Parathyroid adenoma (tissue), 2 donors: ENCODE measurements at regions not wholly inside any gene's neighbourhood (a gene's known extent, or its start where the extent isn't known, plus 50 kb on each side); places are given as distances from the start of the nearest gene placed in this dataset.

ENCODE experiments used
- H2AFZ ChIP-seq: fragments of 300-600 bp; sonication (generic); one replicate; pipeline ENCODE4 v1.7.0; 2017; ENCODE audit warnings: antibody characterized with exemption, mild to moderate bottlenecking
- H3K27ac ChIP-seq: fragments of 300-600 bp; sonication (generic); one replicate; pipeline ENCODE4 v1.7.0; 2017
- H3K27me3 ChIP-seq: fragments of 300-600 bp; sonication (generic); one replicate; pipeline ENCODE4 v1.7.0; 2017; ENCODE audit warnings: low read length; ENCODE audit not compliant: control insufficient read depth, insufficient read depth
- H3K36me3 ChIP-seq: fragments of 300-600 bp; sonication (generic); one replicate; pipeline ENCODE4 v1.7.0; 2017; ENCODE audit warnings: low read length; ENCODE audit not compliant: control insufficient read depth, insufficient read depth
- H3K4me1 ChIP-seq: fragments of 300-600 bp; sonication (generic); one replicate; pipeline ENCODE4 v1.7.0; 2017; ENCODE audit warnings: control low read depth
- H3K4me2 ChIP-seq: fragments of 300-600 bp; sonication (generic); one replicate; pipeline ENCODE4 v1.7.0; 2017; ENCODE audit warnings: low read length
- H3K4me3 ChIP-seq: fragments of 300-600 bp; sonication (generic); one replicate; pipeline ENCODE4 v1.7.0; 2017; ENCODE audit warnings: low read depth, low read length
- H3K79me2 ChIP-seq: fragments of 300-600 bp; sonication (generic); one replicate; pipeline ENCODE4 v1.7.0; 2017; ENCODE audit warnings: control low read depth
- H3K9ac ChIP-seq: fragments of 300-600 bp; sonication (generic); one replicate; pipeline ENCODE4 v1.7.0; 2017; ENCODE audit warnings: mild to moderate bottlenecking
- H3K9me3 ChIP-seq: fragments of 300-600 bp; sonication (generic); one replicate; pipeline ENCODE4 v1.7.0; 2017; ENCODE audit warnings: low read length; ENCODE audit not compliant: control insufficient read depth
- CTCF ChIP-seq: fragments of 300-600 bp; sonication (generic); IDR thresholded peaks from one replicate; pipeline ENCODE4 v1.7.0; 2017; ENCODE audit warnings: antibody characterized with exemption, mild to moderate bottlenecking
- donor health status: primary hyperparathyroidism.

DNA sequence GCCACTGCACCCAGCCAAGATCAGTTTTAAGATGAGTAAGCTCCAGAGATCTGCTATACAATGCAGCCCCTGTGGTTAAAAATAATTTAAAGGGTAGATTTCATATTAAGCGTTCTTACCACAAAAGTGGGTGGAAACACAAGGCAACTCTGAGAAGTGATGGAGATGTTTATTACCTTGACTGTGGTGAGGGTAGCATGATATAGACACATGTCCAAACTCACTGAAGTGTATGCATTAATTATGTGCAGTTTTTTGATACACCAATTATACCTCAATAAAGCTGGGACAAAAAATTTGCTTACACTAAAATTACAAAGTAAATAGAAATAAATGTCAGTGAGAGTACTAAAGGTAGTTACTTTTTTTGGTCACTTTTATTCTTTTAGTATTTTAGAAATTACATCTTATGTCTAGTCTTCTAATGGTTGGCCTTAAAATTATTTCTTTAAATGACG lies 696.5 kb downstream of the UQCRFS1 start:
- Histone ChIP-seq H3K4me1 (no peaks in the 10 kb centered on the region), H3K27ac (no peak overlapping the region), H2AFZ (no peak overlapping the region), H3K4me3 (no peak overlapping the region), H3K9ac (no peak overlapping the region), H3K27me3 (no peaks in the 10 kb centered on the region), H3K36me3 (no peaks in the 10 kb centered on the region), H3K79me2 (no peaks in the 10 kb centered on the region), H3K4me2 (no peak overlapping the region), H3K9me3 (no peaks in the 10 kb centered on the region)
- TF ChIP-seq CTCF = no peak

DNA sequence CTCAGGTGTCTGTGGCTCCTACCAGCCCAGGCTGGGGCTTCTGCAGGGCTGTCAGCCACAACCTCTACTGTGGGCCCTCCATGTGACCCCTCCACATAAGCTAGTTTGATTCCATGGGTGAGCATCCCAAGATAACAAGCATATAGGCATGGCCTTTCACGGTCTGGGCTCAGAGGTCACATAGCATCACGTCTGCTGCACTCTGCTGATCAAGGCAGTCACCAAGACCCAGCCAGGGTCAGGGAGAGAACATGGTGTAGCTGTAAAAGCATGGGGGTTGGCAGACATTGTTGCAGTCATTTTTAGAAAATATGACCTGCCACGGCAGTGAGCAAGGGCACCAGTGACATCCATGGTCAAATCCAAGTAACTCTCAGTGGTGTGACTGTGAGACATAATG lies 698.8 kb downstream of the UQCRFS1 start:
- H3K4me1 ChIP-seq = no peaks in the 10 kb centered on the region
- H3K4me3 ChIP-seq = no peak overlapping the region
- H3K79me2 ChIP-seq = no peaks in the 10 kb centered on the region
- no peaks in the 10 kb centered on the region for H3K9me3 ChIP-seq
- no peak overlapping the region for H2AFZ ChIP-seq
- H3K4me2 ChIP-seq = no peak overlapping the region
- no peak for TF ChIP-seq CTCF
- no peak overlapping the region for H3K9ac ChIP-seq
- H3K27me3 ChIP-seq = no peaks in the 10 kb centered on the region
- H3K27ac ChIP-seq = no peak overlapping the region
- H3K36me3 ChIP-seq = no peaks in the 10 kb centered on the region

DNA sequence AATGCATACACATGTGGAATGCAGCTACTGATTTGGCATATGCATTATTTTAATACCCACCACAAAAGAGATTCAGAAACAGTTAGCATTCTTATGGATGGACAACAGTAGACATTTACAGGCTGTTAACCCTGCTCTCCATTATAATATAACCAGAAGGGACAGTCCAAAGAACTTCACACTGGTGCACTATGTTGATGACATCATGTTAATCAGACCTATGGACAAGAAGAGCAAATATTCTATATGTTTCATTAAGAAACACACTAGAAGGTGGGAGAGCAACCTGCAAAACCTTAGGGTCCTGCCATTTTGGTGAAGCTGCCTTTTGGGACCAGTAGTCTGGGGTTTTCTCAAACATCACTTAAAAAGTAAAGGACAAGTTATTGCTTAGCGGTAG lies 701.3 kb downstream of the UQCRFS1 start:
- H2AFZ ChIP-seq = no peak overlapping the region

DNA sequence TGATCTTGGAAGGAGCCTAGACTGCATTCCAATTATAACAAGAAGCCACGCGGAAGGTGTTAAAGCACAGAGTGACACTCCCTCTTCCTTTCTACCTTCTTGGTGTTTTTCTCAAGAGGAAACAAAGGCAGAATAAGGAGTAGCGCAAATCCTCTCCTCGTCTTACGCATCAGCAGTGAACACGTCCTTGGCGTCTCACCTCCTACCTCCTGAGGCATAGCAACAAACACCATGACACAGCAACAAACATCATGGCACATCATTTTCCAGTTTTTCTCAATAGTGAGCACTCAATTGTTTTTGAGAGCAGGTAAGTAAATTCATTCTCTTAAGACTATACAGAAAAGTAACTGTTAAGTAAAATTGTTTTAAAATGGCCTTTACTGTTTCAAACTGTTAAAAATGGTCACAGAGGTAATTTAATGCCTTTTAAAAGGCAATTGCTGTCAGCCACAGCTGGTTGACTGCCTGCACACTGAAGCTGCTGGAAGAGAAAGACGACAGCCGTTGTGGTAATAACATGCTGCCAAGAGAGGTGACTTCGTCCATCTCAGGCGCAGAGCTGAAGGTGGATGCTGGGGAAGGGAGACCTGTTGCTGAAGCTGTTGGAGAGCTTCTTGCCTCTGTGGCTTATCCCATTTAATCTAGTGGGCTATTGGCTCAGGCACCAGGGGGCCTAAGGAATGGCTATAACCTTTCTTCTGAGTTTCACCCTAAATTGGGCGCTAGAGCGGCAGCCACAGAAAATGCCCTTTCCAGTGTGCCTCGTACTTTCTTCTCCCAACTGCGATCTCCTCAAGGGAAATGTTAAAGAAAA lies 703.7 kb downstream of the UQCRFS1 start:
- no peaks in the 10 kb centered on the region for H3K36me3 ChIP-seq
- H2AFZ ChIP-seq = no peak overlapping the region
- no peaks in the 10 kb centered on the region for H3K4me1 ChIP-seq
- H3K79me2 ChIP-seq = no peaks in the 10 kb centered on the region
- no peak overlapping the region for H3K27ac ChIP-seq
- H3K27me3 ChIP-seq = no peaks in the 10 kb centered on the region
- no peak overlapping the region for H3K4me2 ChIP-seq
- no peak overlapping the region for H3K9ac ChIP-seq
- TF ChIP-seq CTCF = no peak
- no peak overlapping the region for H3K4me3 ChIP-seq
- H3K9me3 ChIP-seq = no peaks in the 10 kb centered on the region

More for the DNA sequence above, 701.3 kb downstream of the UQCRFS1 start:
- H3K79me2 ChIP-seq = no peaks in the 10 kb centered on the region
- H3K4me2 ChIP-seq = no peak overlapping the region
- no peak overlapping the region for H3K4me3 ChIP-seq
- no peaks in the 10 kb centered on the region for H3K4me1 ChIP-seq
- TF ChIP-seq CTCF = no peak
- H3K9me3 ChIP-seq = no peaks in the 10 kb centered on the region
- H3K27ac ChIP-seq = no peak overlapping the region
- no peak overlapping the region for H3K9ac ChIP-seq
- no peaks in the 10 kb centered on the region for H3K36me3 ChIP-seq
- H3K27me3 ChIP-seq = no peaks in the 10 kb centered on the region

DNA sequence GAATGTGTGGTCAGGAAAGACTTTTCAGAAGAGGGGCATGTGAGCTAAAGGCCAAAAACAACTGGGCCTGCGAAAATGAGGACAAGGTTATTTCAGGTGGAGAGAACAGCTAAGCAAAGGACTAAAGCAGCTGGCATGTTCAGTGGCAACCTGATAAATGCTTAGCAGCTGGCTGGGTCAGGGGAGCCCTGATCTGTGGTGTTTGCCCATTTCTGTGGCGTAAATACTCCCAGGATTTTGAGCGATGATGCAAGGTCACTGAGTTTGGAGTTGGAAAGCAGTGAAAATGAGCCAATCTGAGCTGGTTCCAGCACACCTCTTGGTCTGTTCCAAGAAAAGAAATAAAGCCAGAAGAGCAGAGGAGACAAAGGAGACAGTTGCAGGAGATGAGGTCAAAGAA lies 704.3 kb downstream of the UQCRFS1 start:
- Histone ChIP-seq H3K36me3 (no peaks in the 10 kb centered on the region), H2AFZ (no peak overlapping the region), H3K4me3 (no peak overlapping the region), H3K9me3 (no peaks in the 10 kb centered on the region), H3K27me3 (no peaks in the 10 kb centered on the region), H3K79me2 (no peaks in the 10 kb centered on the region), H3K4me2 (no peak overlapping the region), H3K9ac (no peak overlapping the region), H3K27ac (no peak overlapping the region), H3K4me1 (no peaks in the 10 kb centered on the region)
- no peak for TF ChIP-seq CTCF
